Muscle layer of colon (tissue), 2 donors: ENCODE measurements at regions not wholly inside any gene's neighbourhood (a gene's known extent, or its start where the extent isn't known, plus 50 kb on each side); places are given as distances from the start of the nearest gene placed in this dataset.
"Not testable (repeated sequence)": the region's sequence is repeated elsewhere in the genome, so short reads cannot be mapped to it uniquely, and the experiment has no call there.

ENCODE experiments used
- H3K27ac ChIP-seq: one replicate; pipeline ENCODE4 v1.7.0; 2013; ENCODE audit warnings: low read depth, mild to moderate bottlenecking, low read length, moderate library complexity
- H3K27me3 ChIP-seq, 2 donors: one replicate each; pipeline ENCODE4 v1.7.0; 2013; ENCODE audit warnings: low read length in 2 of 2, mild to moderate bottlenecking in 2 of 2; ENCODE audit not compliant: insufficient read depth in 2 of 2, control insufficient read depth in 1 of 2
- H3K36me3 ChIP-seq: one replicate; pipeline ENCODE4 v1.7.0; 2013; ENCODE audit warnings: mild to moderate bottlenecking, low read length; ENCODE audit not compliant: insufficient read depth
- H3K4me1 ChIP-seq: one replicate; pipeline ENCODE4 v1.7.0; 2013; ENCODE audit warnings: mild to moderate bottlenecking, low read length; ENCODE audit not compliant: insufficient read depth
- H3K4me3 ChIP-seq, 2 donors: one replicate each; pipeline ENCODE4 v1.7.0; 2013; ENCODE audit warnings: low read length in 2 of 2, low read depth in 1 of 2, mild to moderate bottlenecking in 1 of 2, moderate library complexity in 1 of 2
- H3K9ac ChIP-seq: one replicate; pipeline ENCODE4 v1.7.0; 2013; ENCODE audit warnings: low read length
- H3K9me3 ChIP-seq: one replicate; pipeline ENCODE4 v1.7.0; 2013; ENCODE audit warnings: mild to moderate bottlenecking, low read length
- donor health status: abdominal sarcoma.
- donor health status: Adenocarcinoma of cecum.

DNA sequence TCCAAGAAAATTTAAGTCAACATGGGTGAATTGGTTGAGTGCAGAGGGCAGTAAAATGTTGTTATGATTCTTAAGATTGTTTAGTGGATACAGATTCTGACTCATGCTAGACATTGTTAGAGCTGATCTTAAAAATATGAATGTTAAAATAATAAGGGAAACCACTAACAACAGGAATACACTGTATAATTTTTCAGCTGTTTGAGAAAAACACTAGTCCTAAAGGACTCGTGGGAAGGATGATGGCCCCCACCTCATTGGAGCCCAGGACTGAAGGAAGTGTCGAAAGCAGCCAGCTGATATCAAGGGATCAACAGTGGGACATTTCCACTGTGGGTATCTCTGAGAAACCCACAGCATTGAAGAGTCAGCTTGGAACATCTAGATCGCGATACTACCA lies 82.9 kb upstream of the SCAF11 start:
- H3K36me3 ChIP-seq, result no peaks in the 10 kb centered on the region
- no peak overlapping the region for H3K4me3 ChIP-seq
- no peaks in the 10 kb centered on the region for H3K27me3 ChIP-seq
- peaks cover 12% of the 10 kb centered on the region for H3K4me1 ChIP-seq
- H3K27ac ChIP-seq, result no peak overlapping the region
- no peaks in the 10 kb centered on the region for H3K9me3 ChIP-seq
- H3K9ac ChIP-seq, result no peak overlapping the region

DNA sequence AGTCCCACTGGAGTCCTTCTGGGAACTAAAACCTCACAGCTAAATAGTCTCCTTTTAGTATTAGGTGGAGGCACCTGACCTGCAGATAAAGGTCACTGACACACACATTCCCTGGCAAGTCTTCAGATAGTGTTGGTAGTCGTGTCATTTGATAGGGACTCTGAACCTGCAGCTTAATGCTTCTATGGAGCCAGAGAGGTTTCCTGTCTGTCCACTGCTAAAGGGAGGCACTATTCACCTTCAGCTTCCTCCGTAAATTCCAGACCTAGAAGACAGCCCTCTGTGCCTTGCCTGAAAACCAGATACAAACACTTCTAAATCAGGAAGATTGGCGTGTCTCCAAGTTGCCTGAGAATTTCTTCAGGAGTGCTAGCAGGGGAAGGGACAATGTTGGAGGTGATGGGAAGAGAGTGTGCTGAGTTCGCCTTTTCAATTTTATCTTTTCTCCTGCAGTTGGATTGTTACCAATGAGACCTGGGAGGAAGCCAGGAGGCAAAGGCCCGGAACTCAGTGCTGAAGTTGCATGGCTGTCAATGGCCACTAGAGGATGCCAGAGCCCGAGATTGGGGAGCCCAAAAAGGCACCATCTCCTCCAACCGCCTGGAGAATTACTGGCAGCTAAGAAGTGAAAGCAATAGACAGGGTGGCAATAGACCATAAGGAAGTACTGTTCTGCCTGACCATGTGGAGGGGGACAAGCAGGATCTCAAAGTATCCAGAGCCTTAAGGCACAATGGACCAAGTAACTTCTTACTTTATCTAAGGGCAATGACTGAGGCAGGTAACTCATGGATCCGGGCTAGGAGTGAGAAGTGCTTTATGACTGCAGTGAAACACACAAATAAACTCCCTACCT lies 81.6 kb upstream of the SCAF11 start:
- H3K4me1 ChIP-seq, result peaks cover 12% of the 10 kb centered on the region
- H3K27ac ChIP-seq, result peak overlapping the region; percentile 63
- no peak overlapping the region for H3K9ac ChIP-seq
- no peak overlapping the region for H3K4me3 ChIP-seq
- no peaks in the 10 kb centered on the region for H3K9me3 ChIP-seq
- no peaks in the 10 kb centered on the region for H3K27me3 ChIP-seq
- H3K36me3 ChIP-seq, result no peaks in the 10 kb centered on the region

DNA sequence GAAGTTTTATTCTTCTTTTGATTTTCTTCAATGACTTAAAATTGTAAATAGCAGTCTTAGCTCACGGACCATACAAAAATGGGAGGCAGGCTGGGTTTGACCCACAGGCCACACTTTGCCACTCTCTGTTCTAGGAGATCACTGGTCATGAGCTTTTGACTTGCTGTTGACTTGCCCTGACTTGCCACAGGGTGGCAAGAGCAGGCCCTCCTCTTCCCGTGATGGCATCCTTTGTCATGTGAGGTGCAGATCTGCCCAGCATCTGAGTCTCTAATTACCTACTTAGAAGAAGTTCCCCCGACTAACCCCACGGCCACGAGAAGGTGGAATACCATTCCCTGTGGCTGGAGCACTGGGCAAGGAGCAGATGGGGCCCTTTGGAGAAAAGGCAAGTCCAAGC lies 81.0 kb upstream of the SCAF11 start:
- Histone ChIP-seq H3K36me3 (no peaks in the 10 kb centered on the region), H3K4me1 (peaks cover 12% of the 10 kb centered on the region), H3K9ac (no peak overlapping the region), H3K27me3 (no peaks in the 10 kb centered on the region), H3K27ac (no peak overlapping the region), H3K9me3 (no peaks in the 10 kb centered on the region), H3K4me3 (no peak overlapping the region)

DNA sequence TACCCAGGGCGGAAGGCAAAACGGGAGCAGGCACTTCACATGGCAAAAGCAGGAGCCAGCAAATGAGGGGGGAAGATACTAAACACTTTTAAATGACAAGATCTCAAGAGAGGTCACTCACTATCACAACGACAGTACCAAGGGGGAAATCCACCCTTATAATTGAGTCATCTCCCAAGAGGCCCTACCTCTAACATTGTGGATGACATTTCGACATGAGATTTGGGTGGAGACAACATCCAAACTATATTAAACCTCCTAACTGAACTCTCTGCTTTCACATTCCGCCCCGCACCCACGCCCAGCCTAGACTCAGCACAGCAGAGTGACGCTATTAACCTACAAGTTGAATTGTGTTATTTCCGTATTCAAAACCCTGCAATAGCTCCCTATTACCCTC lies 76.7 kb upstream of the SCAF11 start:
- H3K27ac ChIP-seq, result no peak overlapping the region
- H3K4me3 ChIP-seq, result no peak overlapping the region
- no peak overlapping the region for H3K9ac ChIP-seq
- no peaks in the 10 kb centered on the region for H3K27me3 ChIP-seq
- H3K36me3 ChIP-seq, result no peaks in the 10 kb centered on the region
- H3K4me1 ChIP-seq, result peaks cover 7% of the 10 kb centered on the region
- no peaks in the 10 kb centered on the region for H3K9me3 ChIP-seq

DNA sequence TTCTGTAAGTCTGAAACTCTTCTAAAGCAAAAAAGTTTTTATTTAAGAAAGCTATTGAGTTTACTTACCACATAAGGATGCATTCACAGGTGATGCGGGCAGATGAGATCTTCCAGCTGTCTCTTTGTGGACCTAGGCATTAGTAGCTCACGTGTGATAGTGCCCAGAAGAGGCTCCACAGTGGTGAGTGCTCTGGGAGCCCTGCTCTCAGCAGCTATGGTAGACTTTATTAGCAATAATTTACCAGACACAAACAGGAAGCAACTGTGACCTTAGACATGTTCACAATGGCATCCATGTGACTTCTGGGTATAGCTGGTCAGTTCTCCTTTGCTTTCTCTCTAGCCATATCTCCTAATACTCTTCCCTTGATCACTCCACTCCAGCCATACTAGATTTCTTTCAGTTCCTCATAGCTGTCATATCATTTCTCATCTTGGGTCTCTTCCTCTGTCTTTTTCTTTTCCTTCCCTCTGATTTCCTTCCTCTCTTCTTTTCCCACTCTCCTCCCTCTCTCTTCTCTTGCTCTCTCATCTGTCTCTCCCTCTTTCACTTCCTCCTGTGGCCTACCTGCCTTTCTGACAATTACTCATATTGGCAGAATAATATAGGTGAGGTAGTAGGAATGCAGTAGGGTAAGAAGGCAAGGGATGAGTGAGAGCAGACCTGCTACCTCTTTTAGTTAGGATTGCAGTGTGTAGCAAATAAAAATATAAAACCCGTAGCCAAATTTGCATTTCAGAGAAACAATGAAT lies 75.2 kb upstream of the SCAF11 start:
- H3K27me3 ChIP-seq, result no peaks in the 10 kb centered on the region

DNA sequence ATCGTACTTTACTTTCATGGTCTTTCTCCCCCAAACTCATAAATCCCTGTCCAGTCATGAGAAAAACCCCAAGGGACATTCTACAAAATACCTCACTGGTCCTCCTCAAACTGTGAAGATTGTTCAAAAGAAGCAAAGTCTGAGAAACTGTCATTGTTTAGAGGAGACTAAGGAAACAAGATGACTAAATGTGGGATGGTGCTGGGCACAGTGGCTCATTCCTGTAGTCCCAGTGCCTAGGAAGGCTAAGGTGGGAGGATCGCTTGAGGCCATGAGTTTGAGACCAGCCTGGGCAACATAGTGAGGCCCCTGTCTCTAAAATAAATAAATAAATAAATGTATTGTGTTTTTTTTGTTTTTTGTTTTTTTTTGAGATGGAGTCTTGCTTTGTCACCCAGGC lies 74.2 kb upstream of the SCAF11 start:
- Histone ChIP-seq H3K9ac (no peak overlapping the region), H3K4me1 (no peaks in the 10 kb centered on the region), H3K36me3 (no peaks in the 10 kb centered on the region), H3K9me3 (no peaks in the 10 kb centered on the region), H3K27me3 (no peaks in the 10 kb centered on the region), H3K27ac (no peak overlapping the region), H3K4me3 (no peak overlapping the region)

More for the DNA sequence above, 75.2 kb upstream of the SCAF11 start:
- Histone ChIP-seq H3K36me3 (no peaks in the 10 kb centered on the region), H3K4me1 (no peaks in the 10 kb centered on the region), H3K9me3 (no peaks in the 10 kb centered on the region), H3K4me3 (no peak overlapping the region), H3K9ac (no peak overlapping the region), H3K27ac (no peak overlapping the region)

DNA sequence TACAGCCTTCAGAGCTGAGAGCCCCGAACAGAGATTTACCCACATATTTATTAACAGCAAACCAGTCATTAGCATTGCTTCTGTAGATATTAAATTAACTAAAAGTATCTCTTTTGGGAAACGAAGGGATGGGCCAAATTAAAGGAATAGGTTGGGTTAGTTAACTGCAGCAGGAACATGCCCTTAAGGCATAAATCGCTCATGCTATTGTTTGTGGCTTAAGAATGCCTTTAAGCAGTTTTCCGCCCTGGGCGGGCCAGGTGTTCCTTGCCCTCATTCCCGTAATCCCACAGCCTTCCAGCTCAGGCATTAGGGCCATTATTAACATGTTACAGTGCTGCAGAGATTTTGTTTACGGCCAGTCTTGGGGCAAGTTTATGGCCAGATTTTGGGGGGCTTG lies 68.3 kb upstream of the SCAF11 start:
- H3K4me1 ChIP-seq, H3K27ac ChIP-seq, H3K9me3 ChIP-seq, H3K36me3 ChIP-seq, H3K27me3 ChIP-seq, H3K4me3 ChIP-seq, H3K9ac ChIP-seq: not testable (repeated sequence)

DNA sequence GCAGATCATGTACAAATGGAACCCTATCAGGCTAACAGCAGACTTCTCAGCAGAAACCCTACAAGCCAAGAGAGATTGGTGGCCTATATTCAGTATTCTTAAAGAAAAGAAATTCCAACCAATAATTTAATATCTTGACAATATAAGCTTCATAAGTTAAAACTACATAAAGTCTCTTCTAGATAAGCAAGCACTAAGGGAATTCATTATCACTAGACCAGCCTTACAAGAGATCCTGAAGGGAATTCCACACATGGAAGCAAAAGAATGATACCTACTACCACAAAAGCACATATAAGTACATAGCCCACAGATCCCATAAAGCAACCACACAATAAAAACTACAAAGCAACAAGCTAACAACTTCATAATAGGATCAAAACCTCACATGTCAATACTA lies 60.4 kb upstream of the SCAF11 start:
- Histone ChIP-seq H3K4me3 (no peak overlapping the region), H3K27me3 (no peaks in the 10 kb centered on the region), H3K9me3 (peaks cover 5% of the 10 kb centered on the region), H3K36me3 (no peaks in the 10 kb centered on the region), H3K27ac (no peak overlapping the region), H3K9ac (no peak overlapping the region), H3K4me1 (no peaks in the 10 kb centered on the region)

DNA sequence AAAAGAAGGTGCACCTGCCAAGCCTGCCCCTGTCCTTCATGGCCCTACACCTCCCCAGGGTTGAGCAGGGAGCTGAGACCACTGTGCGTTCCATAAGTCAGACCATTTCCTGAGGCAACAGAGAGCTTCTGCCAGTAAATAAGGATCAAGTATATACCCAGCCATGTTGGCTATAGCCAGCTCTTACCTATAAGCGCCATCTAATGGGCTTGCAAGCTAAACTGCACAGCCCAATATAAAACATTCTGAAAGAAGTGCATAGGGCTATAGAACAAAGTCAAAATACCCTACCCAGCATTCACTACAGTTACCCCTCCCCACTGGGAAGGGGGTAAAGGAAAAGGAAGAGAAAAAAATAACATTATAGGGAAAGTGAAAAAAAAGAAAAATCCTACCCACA lies 59.3 kb upstream of the SCAF11 start:
- Histone ChIP-seq H3K4me1 (no peaks in the 10 kb centered on the region), H3K9me3 (peaks cover 5% of the 10 kb centered on the region), H3K36me3 (no peaks in the 10 kb centered on the region), H3K27me3 (no peaks in the 10 kb centered on the region), H3K4me3 (no peak overlapping the region), H3K27ac (no peak overlapping the region), H3K9ac (no peak overlapping the region)

DNA sequence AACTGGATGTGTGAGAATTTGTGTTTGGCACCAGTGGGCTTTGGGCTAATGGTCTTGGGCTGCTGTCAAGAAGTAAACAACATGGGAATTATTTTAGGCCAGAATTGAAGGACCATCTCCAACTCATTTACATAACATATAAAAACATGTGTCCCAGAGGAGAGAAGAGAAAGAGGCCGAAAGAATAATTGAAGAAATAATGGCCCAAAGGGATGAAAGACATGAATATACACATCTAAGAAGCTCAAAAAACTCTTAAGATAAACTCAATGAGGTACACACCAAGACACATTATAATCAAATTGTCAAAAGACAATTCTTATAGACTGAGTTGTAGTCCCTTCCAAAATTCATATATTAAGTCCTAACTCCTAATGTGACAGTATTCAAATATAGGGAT lies 56.1 kb upstream of the SCAF11 start:
- Histone ChIP-seq H3K4me1 (no peaks in the 10 kb centered on the region), H3K36me3 (no peaks in the 10 kb centered on the region), H3K27me3 (no peaks in the 10 kb centered on the region), H3K9me3 (peaks cover 5% of the 10 kb centered on the region), H3K27ac (no peak overlapping the region), H3K9ac (no peak overlapping the region), H3K4me3 (no peak overlapping the region)

DNA sequence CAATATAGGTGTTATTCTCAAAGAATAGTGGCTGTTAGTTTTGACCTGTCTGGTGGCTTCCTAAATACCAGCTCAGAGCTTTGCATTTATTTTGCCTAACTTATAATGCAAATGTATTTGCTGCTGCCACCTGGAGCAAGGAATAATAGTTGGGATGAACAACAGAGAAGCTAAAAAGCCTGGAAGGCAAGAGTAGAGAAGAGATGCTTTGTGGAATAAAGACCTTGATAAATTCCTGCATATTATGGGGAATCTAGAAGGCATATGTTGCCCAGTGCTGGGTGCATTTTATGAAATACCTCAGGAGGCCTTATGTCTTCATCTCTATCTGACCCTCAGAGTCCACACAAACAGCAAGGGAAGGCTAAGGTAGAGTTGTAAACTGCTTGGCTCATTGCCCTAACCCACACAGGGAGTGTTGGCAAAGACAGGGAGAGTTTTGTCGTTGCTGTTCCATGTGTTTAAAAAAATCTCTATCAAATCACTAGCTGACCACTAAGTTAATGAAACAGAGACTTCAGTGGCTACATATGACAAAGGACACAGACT lies 53.7 kb upstream of the SCAF11 start:
- no peak overlapping the region for H3K27ac ChIP-seq
- no peak overlapping the region for H3K9ac ChIP-seq
- H3K36me3 ChIP-seq, result no peaks in the 10 kb centered on the region
- no peak overlapping the region for H3K4me3 ChIP-seq
- H3K27me3 ChIP-seq, result no peaks in the 10 kb centered on the region
- H3K4me1 ChIP-seq, result no peaks in the 10 kb centered on the region
- no peaks in the 10 kb centered on the region for H3K9me3 ChIP-seq
